Inflammatory macrophage treated with lipopolysaccharide for 1 hour (primary cell): ENCODE measurements at regions not wholly inside any gene's neighbourhood (a gene's known extent, or its start where the extent isn't known, plus 50 kb on each side); places are given as distances from the start of the nearest gene placed in this dataset.

ENCODE experiments used
- DNase-seq, 2 donors: peaks; one replicate each; pipeline ENCODE4 v3.0.0-alpha.2; 2020 to 2022

DNA sequence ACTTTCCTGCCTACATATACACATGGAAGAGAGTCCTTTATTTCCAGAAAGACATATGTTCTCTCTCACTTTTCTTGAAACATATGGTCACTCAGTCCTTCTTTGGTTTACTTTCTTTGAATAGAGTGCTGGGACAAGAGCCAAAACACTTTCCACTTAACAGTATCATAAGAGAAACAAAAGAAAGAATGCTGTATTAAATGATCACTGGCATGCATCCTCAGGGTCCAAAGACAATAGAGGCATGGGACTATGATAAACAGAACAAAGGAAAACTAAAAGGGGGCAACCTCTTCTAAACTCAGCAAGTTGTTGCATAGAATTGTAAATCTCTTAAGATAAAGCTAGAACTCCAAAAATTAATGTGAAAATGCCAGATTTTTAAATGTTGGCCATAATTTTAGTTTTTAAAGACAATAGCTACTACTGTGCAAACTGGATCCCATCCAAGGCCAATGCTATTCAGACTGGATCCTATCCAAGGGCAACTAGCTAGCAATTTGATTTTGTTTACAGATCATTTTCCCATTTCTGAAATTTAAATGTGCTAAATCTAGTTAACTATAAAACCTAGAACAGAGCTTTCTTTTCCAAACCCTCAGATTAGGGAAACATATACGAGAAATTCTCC is 687.5 kb downstream of the SORCS3 start:
- DNase-seq, result no peak
